CD8-positive, alpha-beta memory T cell (primary cell): ENCODE measurements at regions not wholly inside any gene's neighbourhood (a gene's known extent, or its start where the extent isn't known, plus 50 kb on each side); places are given as distances from the start of the nearest gene placed in this dataset.

ENCODE experiments used
- CTCF ChIA-PET: fragments of 350-600 bp; sonication (Branson Sonifier 250); formaldehyde crosslinking; loops from one replicate; lab custom pipeline; 2021; ENCODE audit warnings: antibody characterized with exemption; lab: Charles Lee
- POLR2A ChIA-PET: fragments of 350-600 bp; sonication (Branson Sonifier 250); formaldehyde crosslinking; loops from one replicate; lab custom pipeline; 2021; ENCODE audit warnings: antibody characterized with exemption; lab: Charles Lee
- DNase-seq, 5 donors: peaks; one replicate each; pipeline versions ENCODE4 v3.0.0 to v3.0.0-alpha.2; 2020 to 2022; ENCODE audit warnings: mixed read lengths in 1 of 5
- H3K27ac ChIP-seq: one replicate; pipeline ENCODE4 v1.7.0; 2013; ENCODE audit warnings: low read depth, mild to moderate bottlenecking, low read length, moderate library complexity
- H3K27me3 ChIP-seq: 2 replicates; pipeline ENCODE4 v1.7.0; 2013; ENCODE audit warnings: low read length, mild to moderate bottlenecking; ENCODE audit not compliant: insufficient read depth, poor library complexity, severe bottlenecking
- H3K36me3 ChIP-seq: 2 replicates; pipeline ENCODE4 v1.7.0; 2013; ENCODE audit warnings: mild to moderate bottlenecking, low read length, moderate library complexity; ENCODE audit not compliant: insufficient read depth
- H3K4me1 ChIP-seq: 2 replicates; pipeline ENCODE4 v1.7.0; 2013; ENCODE audit warnings: mild to moderate bottlenecking, low read length, moderate library complexity; ENCODE audit not compliant: insufficient read depth
- H3K4me3 ChIP-seq: 2 replicates; pipeline ENCODE4 v1.7.0; 2013; ENCODE audit warnings: mild to moderate bottlenecking, low read length
- H3K9me3 ChIP-seq: 2 replicates; pipeline ENCODE4 v1.7.0; 2013; ENCODE audit warnings: mild to moderate bottlenecking, low read length
- H3K27ac Mint-ChIP-seq, 8 donors: one replicate each; pipeline ENCODE4 v1.8.0; 2020 to 2021; ENCODE audit warnings: mixed read lengths in 8 of 8, mild to moderate bottlenecking in 6 of 8, inconsistent platforms in 3 of 8, moderate library complexity in 3 of 8
- H3K27me3 Mint-ChIP-seq, 2 donors: one replicate each; pipeline ENCODE4 v1.8.0; 2020 to 2021; ENCODE audit warnings: mixed read lengths in 2 of 2, mild to moderate bottlenecking in 1 of 2, moderate library complexity in 1 of 2
- H3K36me3 Mint-ChIP-seq, 3 donors: one replicate each; pipeline ENCODE4 v1.8.0; 2020 to 2021; ENCODE audit warnings: mixed read lengths in 3 of 3, inconsistent platforms in 1 of 3, mild to moderate bottlenecking in 1 of 3
- H3K4me1 Mint-ChIP-seq, 3 donors: one replicate each; pipeline ENCODE4 v1.8.0; 2020 to 2021; ENCODE audit warnings: mixed read lengths in 3 of 3, inconsistent platforms in 1 of 3, mild to moderate bottlenecking in 1 of 3
- H3K4me3 Mint-ChIP-seq, 7 donors: one replicate each; pipeline ENCODE4 v1.8.0; 2020 to 2021; ENCODE audit warnings: mixed read lengths in 7 of 7, mild to moderate bottlenecking in 6 of 7, moderate library complexity in 4 of 7, inconsistent platforms in 2 of 7
- H3K9me3 Mint-ChIP-seq, 5 donors: one replicate each; pipeline ENCODE4 v1.8.0; 2020 to 2022; ENCODE audit warnings: mixed read lengths in 5 of 5, mild to moderate bottlenecking in 3 of 5, moderate library complexity in 2 of 5, inconsistent platforms in 1 of 5

DNA sequence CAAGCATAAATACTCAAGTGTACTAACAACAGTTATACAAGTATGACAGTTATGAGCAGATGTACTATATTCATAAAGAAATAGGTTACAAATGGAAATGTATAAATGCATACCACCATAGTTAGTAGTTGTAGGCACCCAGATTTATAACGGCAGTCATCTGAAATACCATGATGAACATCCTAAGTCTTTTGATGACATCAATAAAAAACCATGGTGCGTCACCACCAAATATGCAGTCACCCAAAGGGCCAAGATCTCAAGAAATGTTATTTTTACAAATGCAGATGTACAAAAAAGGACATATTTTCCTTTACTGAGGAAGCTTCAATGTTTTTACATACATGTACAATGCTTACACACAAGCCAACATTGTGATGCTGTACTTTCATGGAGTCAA lies 70.8 kb upstream of the XPA start:
- H3K36me3 Mint-ChIP-seq, result no peaks in the 10 kb centered on the region
- CTCF ChIA-PET, result no interaction called here

DNA sequence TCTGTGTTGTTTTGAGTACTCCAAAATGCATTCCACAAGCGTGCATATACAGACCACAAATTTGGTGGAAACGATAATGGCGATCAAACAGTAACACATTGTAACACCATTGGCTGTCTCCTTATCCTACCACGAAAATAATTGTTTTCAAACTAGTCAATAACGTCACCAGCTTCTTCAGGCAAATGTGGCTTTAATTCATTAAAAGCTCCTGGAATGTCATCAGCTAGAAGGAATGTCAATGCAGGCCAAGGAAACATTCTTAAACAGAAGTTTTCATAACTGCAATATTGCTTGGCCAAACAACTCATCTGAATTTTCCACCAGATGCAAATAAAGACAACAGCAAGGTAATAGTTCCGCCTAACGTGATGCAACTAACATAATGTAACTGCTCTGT lies 71.6 kb upstream of the XPA start:
- DNase-seq, result no peak
- Histone ChIP-seq H3K36me3 (no peaks in the 10 kb centered on the region), H3K27ac (no peak overlapping the region), H3K9me3 (no peaks in the 10 kb centered on the region), H3K4me3 (no peak overlapping the region), H3K4me1 (no peaks in the 10 kb centered on the region), H3K27me3 (no peaks in the 10 kb centered on the region)
- Mint-ChIP-seq H3K4me3 (no peak overlapping the region), H3K27me3 (peaks cover 14 to 48% of the 10 kb centered on the region in 2 donors), H3K27ac (no peak overlapping the region), H3K9me3 (no peaks in the 10 kb centered on the region), H3K4me1 (no peaks in the 10 kb centered on the region), H3K36me3 (no peaks in the 10 kb centered on the region)
- ChIA-PET CTCF (no interaction called here), POLR2A (no interaction called here)

More for the DNA sequence above, 70.8 kb upstream of the XPA start:
- H3K4me3 ChIP-seq, result no peak overlapping the region
- no peak for DNase-seq
- Mint-ChIP-seq H3K4me3 (no peak overlapping the region), H3K4me1 (no peaks in the 10 kb centered on the region), H3K9me3 (no peaks in the 10 kb centered on the region), H3K27ac (no peak overlapping the region), H3K27me3 (peaks cover 12 to 45% of the 10 kb centered on the region in 2 donors)
- H3K9me3 ChIP-seq, result no peaks in the 10 kb centered on the region
- H3K4me1 ChIP-seq, result no peaks in the 10 kb centered on the region
- H3K27me3 ChIP-seq, result no peaks in the 10 kb centered on the region
- H3K27ac ChIP-seq, result no peak overlapping the region
- POLR2A ChIA-PET, result no interaction called here
- no peaks in the 10 kb centered on the region for H3K36me3 ChIP-seq

DNA sequence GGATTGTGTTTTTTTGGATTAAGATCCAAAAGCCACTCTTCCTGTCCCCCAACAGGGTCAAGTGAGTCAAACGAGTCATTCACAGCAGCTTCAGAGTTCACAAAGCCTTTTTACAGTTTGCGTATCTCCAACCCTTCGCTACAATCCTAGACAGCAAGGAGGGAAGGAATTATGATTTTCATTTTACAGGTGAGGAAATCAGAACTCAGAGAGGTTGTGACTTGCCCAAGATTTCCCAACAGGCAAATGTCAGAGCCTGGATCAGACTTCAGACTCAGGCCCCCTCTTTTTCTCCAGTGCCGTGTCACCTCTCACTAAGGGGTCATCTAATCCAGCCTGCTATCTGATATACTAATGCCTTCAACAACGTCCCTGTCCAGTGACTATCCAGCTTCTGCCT lies 72.1 kb upstream of the XPA start:
- no peaks in the 10 kb centered on the region for H3K4me1 Mint-ChIP-seq
- no peak overlapping the region for H3K4me3 Mint-ChIP-seq
- H3K36me3 ChIP-seq, result no peaks in the 10 kb centered on the region
- peaks cover 14 to 50% of the 10 kb centered on the region in 2 donors for H3K27me3 Mint-ChIP-seq
- POLR2A ChIA-PET, result no interaction called here
- no peaks in the 10 kb centered on the region for H3K4me1 ChIP-seq
- H3K27ac Mint-ChIP-seq, result no peak overlapping the region
- H3K36me3 Mint-ChIP-seq, result no peaks in the 10 kb centered on the region
- no peaks in the 10 kb centered on the region for H3K9me3 Mint-ChIP-seq
- H3K4me3 ChIP-seq, result no peak overlapping the region
- H3K27ac ChIP-seq, result no peak overlapping the region
- no peak for DNase-seq
- no peaks in the 10 kb centered on the region for H3K9me3 ChIP-seq
- no peaks in the 10 kb centered on the region for H3K27me3 ChIP-seq
- CTCF ChIA-PET, result no interaction called here

DNA sequence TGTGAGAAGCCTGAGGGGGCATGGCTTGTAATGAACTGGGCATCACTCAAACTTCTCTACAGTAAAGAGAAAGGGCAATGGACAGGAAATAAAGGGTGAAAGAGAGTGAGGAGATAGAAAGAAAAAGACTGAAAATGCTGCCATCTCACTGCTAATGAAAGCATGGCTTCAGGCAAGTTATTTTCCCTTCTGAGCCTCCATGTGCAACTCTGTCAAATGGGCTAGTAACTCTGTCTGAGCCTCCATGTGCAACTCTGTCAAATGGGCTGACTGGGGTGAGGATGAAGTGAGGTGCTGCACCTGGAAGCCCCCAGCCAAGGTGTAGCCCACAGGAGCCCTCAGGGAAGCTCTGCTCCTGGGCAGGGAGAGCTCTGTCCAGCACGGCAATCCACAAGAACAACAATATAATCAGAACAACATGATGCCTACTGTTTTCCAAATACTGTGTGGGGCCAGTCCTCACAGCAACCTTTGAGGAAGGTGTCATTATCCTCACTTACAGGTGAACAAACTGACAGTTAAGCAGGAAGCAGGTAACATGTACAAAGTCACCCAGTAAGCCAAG lies 73.8 kb upstream of the XPA start:
- Mint-ChIP-seq H3K27me3 (peaks cover 18 to 51% of the 10 kb centered on the region in 2 donors), H3K4me1 (no peaks in the 10 kb centered on the region), H3K9me3 (no peaks in the 10 kb centered on the region), H3K4me3 (no peak overlapping the region), H3K36me3 (no peaks in the 10 kb centered on the region), H3K27ac (no peak overlapping the region)
- no peak overlapping the region for H3K27ac ChIP-seq
- no peaks in the 10 kb centered on the region for H3K4me1 ChIP-seq
- H3K4me3 ChIP-seq, result no peak overlapping the region
- no peaks in the 10 kb centered on the region for H3K27me3 ChIP-seq
- no peak for DNase-seq
- ChIA-PET CTCF (no interaction called here), POLR2A (no interaction called here)
- H3K36me3 ChIP-seq, result no peaks in the 10 kb centered on the region
- H3K9me3 ChIP-seq, result no peaks in the 10 kb centered on the region

DNA sequence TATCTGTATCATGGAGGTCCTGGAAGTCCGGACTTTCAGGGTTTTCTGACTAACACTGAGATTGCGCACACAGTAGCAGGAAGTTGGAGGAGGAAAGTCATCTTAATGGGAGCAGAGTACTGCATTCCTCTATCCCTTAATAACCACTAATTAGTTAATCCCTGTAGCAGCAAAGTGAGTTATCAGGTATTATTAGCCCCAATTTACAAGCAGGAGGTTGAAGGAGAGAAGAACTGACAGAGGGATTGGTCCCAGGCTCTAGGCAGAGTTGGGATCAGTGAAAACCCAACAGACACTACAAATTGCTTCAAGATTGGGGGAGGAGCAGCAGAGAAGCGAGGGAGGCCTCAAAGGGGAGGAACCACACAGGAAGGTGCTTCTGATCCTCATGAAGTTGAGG lies 74.5 kb upstream of the XPA start:
- ChIA-PET CTCF (no interaction called here), POLR2A (no interaction called here)
- H3K27ac ChIP-seq, result no peak overlapping the region
- Mint-ChIP-seq H3K4me3 (no peak overlapping the region), H3K4me1 (no peaks in the 10 kb centered on the region), H3K36me3 (no peaks in the 10 kb centered on the region), H3K9me3 (no peaks in the 10 kb centered on the region), H3K27ac (no peak overlapping the region), H3K27me3 (peaks cover 22 to 50% of the 10 kb centered on the region in 2 donors)
- H3K27me3 ChIP-seq, result no peaks in the 10 kb centered on the region
- H3K4me1 ChIP-seq, result no peaks in the 10 kb centered on the region
- DNase-seq, result no peak
- no peaks in the 10 kb centered on the region for H3K9me3 ChIP-seq
- no peak overlapping the region for H3K4me3 ChIP-seq
- no peaks in the 10 kb centered on the region for H3K36me3 ChIP-seq

DNA sequence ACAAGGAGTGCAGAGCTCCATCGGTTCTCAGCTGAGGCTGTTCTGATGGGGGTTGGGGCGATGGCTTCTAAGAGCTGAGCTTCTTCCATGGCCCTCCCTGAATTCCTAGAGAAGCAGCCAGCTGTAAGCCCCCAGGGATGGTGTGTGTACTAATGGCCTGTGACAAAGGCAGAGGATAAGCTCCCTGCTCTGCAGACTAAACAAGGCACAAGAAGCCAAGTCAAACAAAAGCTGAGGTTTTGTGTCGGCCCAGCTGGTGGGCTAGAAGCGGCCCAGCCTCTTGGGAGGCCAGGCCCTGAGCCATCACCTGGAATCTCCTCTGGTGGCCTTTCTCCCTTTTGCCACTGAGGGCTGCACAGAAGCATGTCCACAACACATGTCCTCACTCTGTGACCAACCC lies 75.0 kb upstream of the XPA start:
- Histone ChIP-seq H3K27me3 (no peaks in the 10 kb centered on the region), H3K36me3 (no peaks in the 10 kb centered on the region), H3K27ac (no peak overlapping the region), H3K9me3 (no peaks in the 10 kb centered on the region), H3K4me3 (no peak overlapping the region), H3K4me1 (no peaks in the 10 kb centered on the region)
- ChIA-PET POLR2A (no interaction called here), CTCF (no interaction called here)
- peaks cover 23 to 51% of the 10 kb centered on the region in 2 donors for H3K27me3 Mint-ChIP-seq
- H3K4me1 Mint-ChIP-seq, result no peaks in the 10 kb centered on the region
- no peak overlapping the region for H3K27ac Mint-ChIP-seq
- H3K9me3 Mint-ChIP-seq, result no peaks in the 10 kb centered on the region
- H3K4me3 Mint-ChIP-seq, result no peak overlapping the region
- H3K36me3 Mint-ChIP-seq, result no peaks in the 10 kb centered on the region
- no peak for DNase-seq

DNA sequence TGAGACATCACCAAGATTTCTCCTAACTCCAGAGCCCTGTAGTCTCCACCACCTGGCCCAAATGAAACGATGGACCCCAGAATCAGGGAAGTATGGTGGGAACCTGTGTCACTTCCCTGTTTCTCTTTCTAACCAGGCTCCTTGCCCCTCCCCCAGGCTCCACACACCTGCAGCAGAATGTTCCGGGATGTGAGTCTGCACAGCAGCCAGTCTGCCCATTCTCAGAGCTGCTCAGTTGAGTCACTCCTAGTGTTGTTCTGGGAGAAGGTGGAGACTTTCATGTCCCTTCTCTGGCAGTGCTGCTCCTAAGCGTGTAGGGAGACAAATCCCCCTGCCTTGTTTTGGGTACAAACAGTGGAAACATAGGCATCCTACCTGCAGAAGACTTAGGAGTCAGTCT lies 76.0 kb upstream of the XPA start:
- Mint-ChIP-seq H3K27me3 (peaks cover 23 to 53% of the 10 kb centered on the region in 2 donors), H3K36me3 (no peaks in the 10 kb centered on the region), H3K4me1 (no peaks in the 10 kb centered on the region), H3K4me3 (no peak overlapping the region), H3K27ac (no peak overlapping the region), H3K9me3 (peaks cover 0 to 8% (median 2%) of the 10 kb centered on the region in 5 donors)
- ChIA-PET CTCF (no interaction called here), POLR2A (no interaction called here)
- DNase-seq, result no peak
- H3K4me3 ChIP-seq, result no peak overlapping the region
- H3K27me3 ChIP-seq, result no peaks in the 10 kb centered on the region
- no peaks in the 10 kb centered on the region for H3K36me3 ChIP-seq
- no peak overlapping the region for H3K27ac ChIP-seq
- no peaks in the 10 kb centered on the region for H3K4me1 ChIP-seq
- no peaks in the 10 kb centered on the region for H3K9me3 ChIP-seq

DNA sequence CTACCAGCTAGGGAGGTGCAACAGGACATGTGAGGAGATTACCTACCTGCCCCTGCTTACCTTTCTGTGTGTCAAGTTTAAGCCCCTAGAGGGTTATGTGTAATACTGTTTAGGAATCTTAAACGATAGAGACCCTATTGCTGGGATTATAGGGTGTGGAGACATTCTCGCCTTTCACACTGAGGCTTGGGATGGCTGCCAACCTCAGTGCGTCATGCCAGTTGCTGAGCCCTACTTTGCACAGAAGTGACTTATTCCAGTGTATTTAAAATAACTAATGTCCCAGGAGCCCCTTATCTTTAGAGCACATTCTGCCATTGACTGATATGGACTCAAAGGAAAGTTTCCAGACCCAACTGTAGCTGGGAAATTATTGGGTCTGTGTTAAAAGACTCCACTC lies 76.6 kb upstream of the XPA start:
- Mint-ChIP-seq H3K27ac (no peak overlapping the region), H3K9me3 (peaks cover 0 to 13% (median 7%) of the 10 kb centered on the region in 5 donors), H3K27me3 (peaks cover 23 to 54% of the 10 kb centered on the region in 2 donors), H3K4me3 (no peak overlapping the region), H3K36me3 (peaks cover 0 to 3% (median 0%) of the 10 kb centered on the region in 3 donors), H3K4me1 (no peaks in the 10 kb centered on the region)
- no peak overlapping the region for H3K4me3 ChIP-seq
- H3K4me1 ChIP-seq, result no peaks in the 10 kb centered on the region
- CTCF ChIA-PET, result no interaction called here
- no peak for DNase-seq
- no peaks in the 10 kb centered on the region for H3K27me3 ChIP-seq
- POLR2A ChIA-PET, result no interaction called here
- H3K27ac ChIP-seq, result no peak overlapping the region
- H3K9me3 ChIP-seq, result no peaks in the 10 kb centered on the region
- no peaks in the 10 kb centered on the region for H3K36me3 ChIP-seq

DNA sequence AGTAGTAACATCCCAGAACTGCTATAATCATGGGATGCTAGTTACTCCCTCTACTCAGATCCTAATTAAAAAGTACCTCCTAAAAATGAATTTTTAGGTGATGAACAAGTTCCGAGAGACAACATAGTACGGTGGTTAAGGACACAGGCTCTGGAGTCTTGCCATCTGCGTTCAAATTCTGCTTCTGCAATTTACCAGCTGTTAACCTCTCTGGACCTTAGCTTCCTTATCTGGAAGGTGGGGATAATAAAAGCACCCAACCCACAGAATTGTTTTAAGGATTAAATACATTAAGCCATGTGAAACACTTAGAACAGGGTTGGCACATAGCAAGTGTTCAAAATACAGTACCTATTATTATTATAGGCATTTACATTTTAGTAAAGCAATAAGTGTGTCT lies 77.5 kb upstream of the XPA start:
- H3K4me3 ChIP-seq, result no peak overlapping the region
- H3K9me3 Mint-ChIP-seq, result peaks cover under 1 to 21% (median 12%) of the 10 kb centered on the region in 5 donors
- no peaks in the 10 kb centered on the region for H3K27me3 ChIP-seq
- no peak overlapping the region for H3K27ac ChIP-seq
- H3K36me3 Mint-ChIP-seq, result peaks cover 0 to 7% (median 0%) of the 10 kb centered on the region in 3 donors
- H3K4me1 ChIP-seq, result no peaks in the 10 kb centered on the region
- peaks cover 25 to 54% of the 10 kb centered on the region in 2 donors for H3K27me3 Mint-ChIP-seq
- DNase-seq, result no peak
- H3K4me1 Mint-ChIP-seq, result no peaks in the 10 kb centered on the region
- no peaks in the 10 kb centered on the region for H3K9me3 ChIP-seq
- ChIA-PET POLR2A (no interaction called here), CTCF (no interaction called here)
- no peaks in the 10 kb centered on the region for H3K36me3 ChIP-seq
- no peak overlapping the region for H3K4me3 Mint-ChIP-seq
- H3K27ac Mint-ChIP-seq, result no peak overlapping the region
